Skeletal muscle cell (primary cell): ENCODE measurements at regions not wholly inside any gene's neighbourhood (a gene's known extent, or its start where the extent isn't known, plus 50 kb on each side); places are given as distances from the start of the nearest gene placed in this dataset.

Experiments
- DNase-seq: peaks from one replicate; pipeline ENCODE4 v3.0.0-alpha.2; 2010; ENCODE audit warnings: low read depth
- H3K4me3 ChIP-seq: 2 replicates; pipeline ENCODE4 v1.5.1; 2011; ENCODE audit warnings: low read depth, mild to moderate bottlenecking, control low read depth, low read length, moderate library complexity

DNA sequence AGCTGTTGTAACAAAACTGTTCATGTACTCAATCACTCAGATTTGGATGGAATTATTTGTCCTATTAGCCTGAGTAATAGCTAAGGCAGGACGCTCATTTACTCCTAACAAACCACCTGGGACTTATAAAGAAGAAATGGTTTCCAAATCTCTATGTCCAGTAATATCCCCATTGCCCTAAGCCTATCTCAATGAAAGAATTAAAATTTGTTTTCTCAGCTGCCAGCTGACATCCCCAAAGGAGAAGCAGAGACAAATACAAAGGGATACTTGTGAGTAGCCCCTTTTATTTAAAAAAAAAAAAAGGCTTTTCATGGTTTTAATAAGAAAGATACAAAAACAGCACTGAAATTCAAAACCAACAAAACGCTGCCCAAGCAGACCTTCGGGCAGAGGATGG, 211.4 kb upstream of the PARD3B start:
- H3K4me3 ChIP-seq, result no peak overlapping the region
- no peak for DNase-seq

GRCh38 chr2:204335451-204336058, 209.7 kb upstream of the PARD3B start:
- DNase-seq, result no peak
- no peak overlapping the region for H3K4me3 ChIP-seq

- DNase-seq, result no peak
- no peak overlapping the region for H3K4me3 ChIP-seq
Measured at GRCh38 chr2:204336153-204336744, 209.0 kb upstream of the PARD3B start.

- no peak overlapping the region for H3K4me3 ChIP-seq
- DNase-seq, result no peak
Measured at GRCh38 chr2:204337638-204338037, 207.6 kb upstream of the PARD3B start.

DNA sequence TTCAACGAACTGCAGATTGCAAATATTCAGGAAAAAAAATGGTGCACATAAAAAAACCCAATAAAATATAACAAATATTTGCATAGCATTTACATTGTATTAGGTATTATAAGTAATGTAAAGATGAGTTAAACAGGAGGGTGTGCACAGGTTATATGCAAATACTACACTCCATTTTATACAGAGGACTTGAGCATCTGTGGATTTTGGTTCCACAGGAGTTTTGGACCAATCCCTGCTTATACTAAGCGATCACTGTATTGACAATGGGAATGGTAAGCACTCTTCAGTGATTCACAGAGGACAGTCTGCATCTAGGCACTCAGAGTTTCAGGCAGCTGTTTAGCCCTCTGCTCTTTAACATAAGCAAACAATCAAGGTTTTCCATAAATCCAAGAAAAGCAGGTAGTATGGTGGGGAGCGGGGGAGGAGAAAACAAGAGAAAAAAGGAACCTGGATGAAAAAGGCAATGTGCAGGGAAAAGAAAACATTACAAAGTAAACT, 206.0 kb upstream of the PARD3B start:
- H3K4me3 ChIP-seq, result no peak overlapping the region
- no peak for DNase-seq

- DNase-seq, result no peak
- no peak overlapping the region for H3K4me3 ChIP-seq
Measured at GRCh38 chr2:204340511-204340910, 204.8 kb upstream of the PARD3B start.

- no peak overlapping the region for H3K4me3 ChIP-seq
Measured at GRCh38 chr2:204341887-204342276, 203.4 kb upstream of the PARD3B start.

GRCh38 chr2:204343685-204344084, 201.6 kb upstream of the PARD3B start:
- no peak for DNase-seq
- H3K4me3 ChIP-seq, result no peak overlapping the region

More at GRCh38 chr2:204341887-204342276, 203.4 kb upstream of the PARD3B start:
- DNase-seq, result no peak

GRCh38 chr2:204344119-204344518, 201.2 kb upstream of the PARD3B start:
- no peak for DNase-seq
- H3K4me3 ChIP-seq, result no peak overlapping the region

GRCh38 chr2:204346906-204347305, 198.4 kb upstream of the PARD3B start:
- H3K4me3 ChIP-seq, result no peak overlapping the region
- no peak for DNase-seq

- H3K4me3 ChIP-seq, result no peak overlapping the region
- no peak for DNase-seq
Measured at GRCh38 chr2:204353823-204354222, 191.5 kb upstream of the PARD3B start.

- DNase-seq, result no peak
- H3K4me3 ChIP-seq, result no peak overlapping the region
Measured at GRCh38 chr2:204354442-204354856, 190.8 kb upstream of the PARD3B start.

GRCh38 chr2:204355688-204356087, 189.6 kb upstream of the PARD3B start:
- no peak for DNase-seq
- no peak overlapping the region for H3K4me3 ChIP-seq

GRCh38 chr2:204356151-204356641, 189.1 kb upstream of the PARD3B start:
- no peak overlapping the region for H3K4me3 ChIP-seq
- no peak for DNase-seq

- no peak overlapping the region for H3K4me3 ChIP-seq
- no peak for DNase-seq
Measured at GRCh38 chr2:204357286-204357685, 188.0 kb upstream of the PARD3B start.

DNA sequence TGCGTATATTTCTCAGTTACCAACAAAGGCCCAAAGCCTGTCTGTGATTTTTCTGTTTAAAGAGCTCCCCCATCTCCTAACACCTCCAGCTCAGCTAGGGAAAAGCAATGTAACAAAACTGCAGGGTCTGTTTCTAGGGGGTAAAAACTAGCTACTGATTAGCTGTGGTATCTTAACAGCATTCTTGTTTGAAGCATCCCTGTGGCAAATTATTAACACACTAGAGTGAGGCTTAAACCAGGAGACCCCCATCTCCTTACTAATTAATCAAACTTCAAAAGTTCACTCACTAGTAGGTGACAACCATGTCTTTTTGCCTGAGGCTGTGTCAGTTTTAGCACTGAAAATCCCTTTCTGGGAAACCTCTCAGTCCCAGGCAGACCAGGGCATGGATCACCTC, 186.2 kb upstream of the PARD3B start:
- H3K4me3 ChIP-seq, result no peak overlapping the region
- no peak for DNase-seq

GRCh38 chr2:204360218-204361007, 184.9 kb upstream of the PARD3B start:
- no peak for DNase-seq
- H3K4me3 ChIP-seq, result no peak overlapping the region

GRCh38 chr2:204361738-204362137, 183.5 kb upstream of the PARD3B start:
- no peak for DNase-seq
- no peak overlapping the region for H3K4me3 ChIP-seq

- no peak for DNase-seq
- no peak overlapping the region for H3K4me3 ChIP-seq
Measured at GRCh38 chr2:204362581-204362980, 182.7 kb upstream of the PARD3B start.

- DNase-seq, result no peak
- no peak overlapping the region for H3K4me3 ChIP-seq
Measured at GRCh38 chr2:204363513-204363912, 181.8 kb upstream of the PARD3B start.
